GM13977 (cell line): ENCODE measurements at regions not wholly inside any gene's neighbourhood (a gene's known extent, or its start where the extent isn't known, plus 50 kb on each side); places are given as distances from the start of the nearest gene placed in this dataset.

ENCODE experiments used
- DNase-seq: peaks from one replicate; pipeline ENCODE4 v3.0.0; 2012; ENCODE audit warnings: low spot score
- CTCF ChIP-seq: IDR thresholded peaks from 2 replicates; pipeline ENCODE4 v1.5.1; 2012; ENCODE audit warnings: mild to moderate bottlenecking, control low read depth; ENCODE audit not compliant: insufficient read depth; ENCODE audit errors: extremely low read depth, missing control alignments
- in situ Hi-C: fragments of 300-500 bp; cut with MboI; formaldehyde crosslinking; loops from one replicate; pipeline ENCODE4 v1.12.0; 2022; ENCODE audit warnings: low sequenced_read_pairs, low pct_unique_long_range_greater_than_20kb, mixed read lengths, inconsistent platforms; ENCODE audit not compliant: unreplicated experiment

- no peak for TF ChIP-seq CTCF
- DNase-seq, result no peak
- in situ Hi-C loops, result no loop called here
These were observed 70.3 kb upstream of the RMDN2 start for GRCh38 chr2:37854676-37855282.

GRCh38 chr2:37855283-37856041 lies 69.6 kb upstream of the RMDN2 start:
- in situ Hi-C loops, result no loop called here
- TF ChIP-seq CTCF, result no peak
- no peak for DNase-seq

- DNase-seq, result no peak
- in situ Hi-C loops, result no loop called here
- no peak for TF ChIP-seq CTCF
These were observed 68.9 kb upstream of the RMDN2 start for GRCh38 chr2:37856101-37856751.

- no peak for DNase-seq
- in situ Hi-C loops, result no loop called here
These were observed 67.3 kb upstream of the RMDN2 start for GRCh38 chr2:37857575-37858399.

GRCh38 chr2:37858400-37858711 lies 66.7 kb upstream of the RMDN2 start:
- DNase-seq, result no peak
- in situ Hi-C loops, result no loop called here
- no peak for TF ChIP-seq CTCF

More at GRCh38 chr2:37857575-37858399, 67.3 kb upstream of the RMDN2 start:
- no peak for TF ChIP-seq CTCF

- in situ Hi-C loops, result no loop called here
- no peak for DNase-seq
- no peak for TF ChIP-seq CTCF
These were observed 66.3 kb upstream of the RMDN2 start for GRCh38 chr2:37858725-37859267.
